Right lobe of liver (tissue), 4 donors: ENCODE measurements at regions not wholly inside any gene's neighbourhood (a gene's known extent, or its start where the extent isn't known, plus 50 kb on each side); places are given as distances from the start of the nearest gene placed in this dataset.

Experiments
- CTCF ChIP-seq, 4 donors: fragments of 200-600 bp in 3 of 4; fragments of 450-650 bp in 1 of 4; IDR thresholded peaks; one replicate each; pipeline versions ENCODE4 v1.5.1 to v1.8.0; 2016 to 2022; ENCODE audit warnings: antibody characterized with exemption in 4 of 4, mild to moderate bottlenecking in 2 of 4
- POLR2A ChIP-seq: fragments of 450-650 bp; IDR thresholded peaks from one replicate; pipeline ENCODE4 v1.6.1; 2017; ENCODE audit warnings: antibody characterized with exemption, mild to moderate bottlenecking
- donor health status: DM: no; HTN: no; CAD: no.
- donor health status: DM: no; HTN: no; CAD: no.
- donor health status: DM: no; HTN: yes; CAD: no.

DNA sequence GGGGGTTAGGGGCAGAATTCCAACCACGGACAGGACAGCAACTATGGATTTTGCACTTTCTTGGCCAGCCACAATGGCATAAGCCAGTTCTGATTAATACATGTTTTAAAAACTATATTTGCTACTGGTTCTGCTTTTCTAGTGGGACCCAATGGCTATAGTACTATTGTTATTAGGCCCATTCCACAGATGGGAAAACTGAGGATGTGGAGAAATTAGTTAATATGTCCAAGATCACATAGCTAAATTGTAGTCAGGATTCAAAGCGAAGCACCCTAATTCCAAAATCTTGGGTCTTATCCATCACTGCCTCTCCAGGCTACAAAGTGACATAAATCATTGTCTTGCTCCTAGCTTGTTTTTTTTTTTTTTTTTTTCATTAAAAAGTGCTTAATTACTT lies 133.9 kb downstream of the PJA2 start:
- no peak for TF ChIP-seq CTCF (IDR thresholded peaks at IDR 0.05)
- TF ChIP-seq POLR2A: no peak
